ENCODE measurements at regions not wholly inside any gene's neighbourhood (a gene's known extent, or its start where the extent isn't known, plus 50 kb on each side); places are given as distances from the start of the nearest gene placed in this dataset.

DNA sequence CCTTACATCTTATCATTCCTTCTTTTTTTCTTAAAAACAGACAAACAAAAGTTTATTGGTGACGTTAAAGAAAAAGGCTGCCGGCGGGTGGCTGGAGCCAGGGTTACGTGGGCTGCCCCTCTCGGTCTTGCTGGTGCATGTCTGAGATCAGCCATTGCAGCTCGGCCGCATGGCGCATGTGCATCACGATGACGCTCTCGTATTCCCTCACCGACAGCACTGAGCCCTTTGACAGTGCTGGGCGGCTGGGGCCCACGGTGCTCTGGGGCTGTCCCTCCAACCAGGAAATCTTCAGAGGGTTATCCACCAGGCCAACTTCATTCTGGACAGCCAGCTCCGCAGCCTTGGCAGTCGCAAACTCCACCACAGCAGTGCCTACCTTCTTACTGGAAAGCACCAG, 1081.8 kb upstream of the TMEFF2 start:
- no peak overlapping the region for H3K27ac ChIP-seq (ENCODE audit: low read length)
- H3K9me3 ChIP-seq (ENCODE audit: control insufficient read depth, insufficient read depth, low read length) = no peaks in the 10 kb centered on the region
- H3K4me3 ChIP-seq (ENCODE audit: low read length) = no peak overlapping the region
- WGBS (ENCODE audit: insufficient coverage, insufficient read length) = no CpG with 5 or more reads among the region's 16 CpGs
- no peak for DNase-seq (ENCODE audit: low read depth, low spot score)
- no peaks in the 10 kb centered on the region for H3K4me1 ChIP-seq (ENCODE audit: control insufficient read depth, insufficient read depth, low read length)
- H3K36me3 ChIP-seq (ENCODE audit: control insufficient read depth, insufficient read depth, low read length) = no peaks in the 10 kb centered on the region
- no peaks in the 10 kb centered on the region for H3K27me3 ChIP-seq (ENCODE audit: control insufficient read depth, insufficient read depth, low read length)

DNA sequence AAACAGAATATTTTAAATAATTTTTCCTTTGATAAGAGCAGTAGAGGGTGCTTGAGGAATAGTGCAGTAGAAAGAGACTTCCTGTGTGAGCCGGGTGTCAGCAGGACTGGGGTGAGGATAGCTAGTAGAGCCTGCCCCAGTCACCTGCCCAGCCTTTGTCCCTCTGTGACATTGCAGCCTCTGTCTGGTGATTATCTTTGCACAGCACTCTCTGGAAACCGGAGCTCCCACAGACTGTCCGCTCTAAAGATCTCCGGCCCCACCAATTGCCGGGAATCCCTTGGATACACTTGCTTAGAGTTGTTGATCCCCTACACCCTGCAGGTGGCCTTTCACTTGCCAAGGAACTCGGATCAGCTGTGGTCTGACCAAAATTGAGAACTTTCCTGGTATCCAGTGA, 1081.3 kb upstream of the TMEFF2 start:
- no peak for DNase-seq (ENCODE audit: low read depth, low spot score)
- no peaks in the 10 kb centered on the region for H3K9me3 ChIP-seq (ENCODE audit: control insufficient read depth, insufficient read depth, low read length)
- no peak overlapping the region for H3K27ac ChIP-seq (ENCODE audit: low read length)
- WGBS (ENCODE audit: insufficient coverage, insufficient read length) = no CpG with 5 or more reads among the region's 6 CpGs
- H3K36me3 ChIP-seq (ENCODE audit: control insufficient read depth, insufficient read depth, low read length) = no peaks in the 10 kb centered on the region
- no peaks in the 10 kb centered on the region for H3K4me1 ChIP-seq (ENCODE audit: control insufficient read depth, insufficient read depth, low read length)
- no peaks in the 10 kb centered on the region for H3K27me3 ChIP-seq (ENCODE audit: control insufficient read depth, insufficient read depth, low read length)
- H3K4me3 ChIP-seq (ENCODE audit: low read length) = no peak overlapping the region

DNA sequence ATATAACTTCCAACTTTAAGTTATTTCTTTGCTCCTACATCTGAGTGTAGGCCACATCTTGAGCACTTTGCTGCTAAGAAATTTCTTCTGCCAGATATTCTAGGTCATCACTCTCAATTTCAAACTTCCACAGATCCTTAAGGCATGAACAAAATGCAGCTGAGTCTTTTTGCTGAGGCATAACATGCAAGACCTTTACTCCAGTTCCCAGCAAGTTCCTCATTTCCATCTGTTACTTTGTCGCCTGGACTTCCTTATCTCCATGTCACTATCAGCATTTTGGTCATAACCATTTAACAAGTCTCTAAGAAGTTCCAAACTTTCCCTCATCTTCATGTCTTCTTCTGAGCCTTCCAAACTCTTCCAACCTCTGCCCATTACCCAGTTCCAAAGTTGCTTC, 1077.3 kb upstream of the TMEFF2 start:
- WGBS (ENCODE audit: insufficient coverage, insufficient read length) = no CpG with 5 or more reads among the region's 1 CpG

DNA sequence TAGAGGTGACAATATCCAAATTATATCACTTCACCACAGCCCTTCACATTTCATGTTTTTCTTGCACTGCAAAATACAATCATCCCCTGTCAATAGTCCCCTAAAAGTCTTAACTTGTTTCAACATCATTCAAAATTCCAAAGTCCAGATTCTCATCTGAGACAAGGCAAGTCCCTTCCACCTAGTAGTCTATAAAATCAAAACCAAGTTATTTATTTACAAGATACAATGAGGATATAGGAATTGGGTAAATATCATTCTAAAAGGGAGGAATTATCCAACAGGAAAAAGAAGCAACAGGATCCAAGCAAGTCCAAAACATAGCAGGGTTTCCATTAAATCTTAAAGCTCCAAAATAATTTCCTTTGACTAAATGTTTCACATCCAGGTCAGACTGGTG, 1076.1 kb upstream of the TMEFF2 start:
- Histone ChIP-seq H3K36me3 (ENCODE audit: control insufficient read depth, insufficient read depth, low read length) (no peaks in the 10 kb centered on the region), H3K4me3 (ENCODE audit: low read length) (no peak overlapping the region), H3K27me3 (ENCODE audit: control insufficient read depth, insufficient read depth, low read length) (no peaks in the 10 kb centered on the region), H3K9me3 (ENCODE audit: control insufficient read depth, insufficient read depth, low read length) (no peaks in the 10 kb centered on the region), H3K4me1 (ENCODE audit: control insufficient read depth, insufficient read depth, low read length) (no peaks in the 10 kb centered on the region), H3K27ac (ENCODE audit: low read length) (no peak overlapping the region)
- no peak for DNase-seq (ENCODE audit: low read depth, low spot score)

More for the DNA sequence above, 1077.3 kb upstream of the TMEFF2 start:
- Histone ChIP-seq H3K27ac (ENCODE audit: low read length) (no peak overlapping the region), H3K4me3 (ENCODE audit: low read length) (no peak overlapping the region), H3K36me3 (ENCODE audit: control insufficient read depth, insufficient read depth, low read length) (no peaks in the 10 kb centered on the region), H3K27me3 (ENCODE audit: control insufficient read depth, insufficient read depth, low read length) (no peaks in the 10 kb centered on the region), H3K9me3 (ENCODE audit: control insufficient read depth, insufficient read depth, low read length) (no peaks in the 10 kb centered on the region), H3K4me1 (ENCODE audit: control insufficient read depth, insufficient read depth, low read length) (no peaks in the 10 kb centered on the region)
- DNase-seq (ENCODE audit: low read depth, low spot score) = no peak

DNA sequence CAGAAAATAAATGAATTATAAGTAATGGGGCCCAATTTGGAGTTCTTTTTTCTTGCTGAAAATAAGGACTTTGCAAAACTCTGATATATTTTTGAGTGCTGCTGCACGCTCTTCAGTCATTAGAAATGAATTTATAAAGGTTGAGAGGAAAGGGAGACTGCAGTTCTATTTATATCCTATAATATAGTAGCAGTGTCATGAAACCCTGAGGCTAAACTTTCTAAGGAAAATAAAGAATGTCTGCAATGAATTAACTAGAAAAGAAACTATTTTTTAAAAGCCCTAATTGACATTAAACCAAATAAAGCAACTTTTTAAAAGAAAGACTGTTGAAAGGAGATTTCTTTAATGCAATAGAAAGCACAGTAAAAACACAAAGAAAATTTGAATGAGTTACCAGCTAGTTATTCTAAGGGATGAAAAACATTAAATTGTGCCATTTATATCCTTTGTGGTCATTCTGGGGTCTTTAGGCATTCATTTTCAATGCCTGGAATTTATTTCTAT, 1072.8 kb upstream of the TMEFF2 start:
- no peak for DNase-seq (ENCODE audit: low read depth, low spot score)
- H3K4me3 ChIP-seq (ENCODE audit: low read length) = no peak overlapping the region
- no peak overlapping the region for H3K27ac ChIP-seq (ENCODE audit: low read length)
- no peaks in the 10 kb centered on the region for H3K27me3 ChIP-seq (ENCODE audit: control insufficient read depth, insufficient read depth, low read length)
- no peaks in the 10 kb centered on the region for H3K4me1 ChIP-seq (ENCODE audit: control insufficient read depth, insufficient read depth, low read length)
- WGBS (ENCODE audit: insufficient coverage, insufficient read length) = no CpG with 5 or more reads among the region's 1 CpG
- no peaks in the 10 kb centered on the region for H3K9me3 ChIP-seq (ENCODE audit: control insufficient read depth, insufficient read depth, low read length)
- no peaks in the 10 kb centered on the region for H3K36me3 ChIP-seq (ENCODE audit: control insufficient read depth, insufficient read depth, low read length)

DNA sequence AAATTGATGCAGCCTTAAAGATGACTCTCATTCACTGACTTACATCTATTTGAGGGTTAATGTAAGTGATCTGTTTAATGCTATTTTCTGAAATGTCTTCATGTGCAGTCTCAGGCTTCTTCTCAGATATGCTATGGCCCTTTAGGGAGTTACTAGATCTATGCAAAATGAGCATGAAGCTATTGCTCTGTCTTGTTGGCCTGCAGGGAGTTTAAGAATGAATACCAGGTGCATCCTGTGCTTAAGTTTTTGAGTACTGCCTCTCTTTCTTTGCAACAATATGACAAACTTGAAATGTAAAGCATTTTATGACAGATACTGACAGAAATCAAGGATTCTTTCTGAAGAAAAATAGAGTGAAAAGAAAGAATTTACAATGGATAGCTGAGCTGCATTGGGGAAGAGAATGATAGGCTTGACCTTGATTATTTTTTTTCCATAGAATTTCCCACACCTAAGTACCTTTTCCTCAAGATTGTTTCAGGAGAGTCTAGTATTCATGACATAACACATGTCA, 1058.3 kb upstream of the TMEFF2 start:
- Histone ChIP-seq H3K4me1 (ENCODE audit: control insufficient read depth, insufficient read depth, low read length) (no peaks in the 10 kb centered on the region), H3K4me3 (ENCODE audit: low read length) (no peak overlapping the region), H3K27ac (ENCODE audit: low read length) (no peak overlapping the region), H3K9me3 (ENCODE audit: control insufficient read depth, insufficient read depth, low read length) (no peaks in the 10 kb centered on the region), H3K36me3 (ENCODE audit: control insufficient read depth, insufficient read depth, low read length) (no peaks in the 10 kb centered on the region), H3K27me3 (ENCODE audit: control insufficient read depth, insufficient read depth, low read length) (no peaks in the 10 kb centered on the region)
- no peak for DNase-seq (ENCODE audit: low read depth, low spot score)

DNA sequence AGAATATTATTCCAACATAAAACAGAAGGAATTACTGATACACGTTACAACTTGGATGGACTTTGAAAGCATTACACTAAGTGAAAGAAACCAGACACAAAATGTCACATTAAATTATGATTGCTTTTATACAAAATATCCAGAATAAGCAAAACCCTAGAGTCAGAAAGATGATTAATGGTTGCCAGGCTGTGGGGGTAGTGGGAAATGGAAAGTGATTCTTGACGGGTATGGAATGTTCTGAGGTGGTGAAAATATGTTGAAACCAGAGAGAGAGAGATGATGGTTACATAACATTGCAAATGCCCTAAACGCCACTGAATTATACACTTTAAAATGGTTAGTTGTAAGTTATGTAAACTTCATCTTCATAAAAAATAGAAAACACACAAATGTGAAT, 1057.2 kb upstream of the TMEFF2 start:
- no peak overlapping the region for H3K4me3 ChIP-seq (ENCODE audit: low read length)
- H3K4me1 ChIP-seq (ENCODE audit: control insufficient read depth, insufficient read depth, low read length) = no peaks in the 10 kb centered on the region
- H3K36me3 ChIP-seq (ENCODE audit: control insufficient read depth, insufficient read depth, low read length) = no peaks in the 10 kb centered on the region
- DNase-seq (ENCODE audit: low read depth, low spot score) = no peak
- no peaks in the 10 kb centered on the region for H3K9me3 ChIP-seq (ENCODE audit: control insufficient read depth, insufficient read depth, low read length)
- WGBS (ENCODE audit: insufficient coverage, insufficient read length) = no CpG with 5 or more reads among the region's 3 CpGs
- no peak overlapping the region for H3K27ac ChIP-seq (ENCODE audit: low read length)
- no peaks in the 10 kb centered on the region for H3K27me3 ChIP-seq (ENCODE audit: control insufficient read depth, insufficient read depth, low read length)

DNA sequence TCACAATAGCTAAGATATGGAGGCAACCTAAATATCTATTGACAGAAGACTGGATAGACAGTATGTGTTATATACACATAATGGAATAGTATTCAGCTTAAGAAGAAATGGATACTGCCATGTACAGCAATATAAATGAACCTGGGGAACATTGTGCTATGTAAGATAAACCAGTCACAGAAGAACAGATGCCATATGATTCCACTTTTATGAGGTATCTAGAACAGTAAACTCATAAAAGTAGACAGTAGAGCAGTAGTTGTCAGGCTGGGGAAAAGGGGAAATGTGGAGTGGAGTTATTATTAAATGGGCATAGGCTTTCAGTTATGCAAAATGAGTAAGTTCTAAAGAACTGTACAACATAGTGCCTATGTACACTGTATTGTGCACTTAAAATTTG, 1055.7 kb upstream of the TMEFF2 start:
- Histone ChIP-seq H3K9me3 (ENCODE audit: control insufficient read depth, insufficient read depth, low read length) (no peaks in the 10 kb centered on the region), H3K27me3 (ENCODE audit: control insufficient read depth, insufficient read depth, low read length) (no peaks in the 10 kb centered on the region), H3K36me3 (ENCODE audit: control insufficient read depth, insufficient read depth, low read length) (no peaks in the 10 kb centered on the region), H3K4me1 (ENCODE audit: control insufficient read depth, insufficient read depth, low read length) (no peaks in the 10 kb centered on the region), H3K4me3 (ENCODE audit: low read length) (no peak overlapping the region), H3K27ac (ENCODE audit: low read length) (no peak overlapping the region)
- no peak for DNase-seq (ENCODE audit: low read depth, low spot score)

DNA sequence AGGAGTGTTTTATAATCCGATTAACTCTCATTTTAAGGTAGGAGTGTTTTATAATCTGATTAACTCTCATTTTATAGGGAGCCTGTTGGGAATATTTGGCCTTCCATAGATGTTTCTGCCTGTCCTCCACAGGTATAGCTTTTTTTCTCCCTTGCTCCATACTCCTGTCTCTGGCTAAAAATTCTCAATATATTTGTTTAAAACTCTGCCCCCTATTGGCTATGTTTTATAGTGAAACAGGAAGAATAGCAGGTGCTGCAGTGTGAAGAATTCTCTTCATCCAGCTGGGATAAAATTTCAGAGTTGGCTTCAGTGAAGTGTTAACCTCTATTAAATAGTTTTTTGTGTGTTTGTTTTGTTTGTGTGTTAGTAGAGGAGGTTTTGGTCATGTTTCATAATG, 1046.0 kb upstream of the TMEFF2 start:
- Histone ChIP-seq H3K27me3 (ENCODE audit: control insufficient read depth, insufficient read depth, low read length) (no peaks in the 10 kb centered on the region), H3K27ac (ENCODE audit: low read length) (no peak overlapping the region), H3K4me1 (ENCODE audit: control insufficient read depth, insufficient read depth, low read length) (no peaks in the 10 kb centered on the region), H3K4me3 (ENCODE audit: low read length) (no peak overlapping the region), H3K9me3 (ENCODE audit: control insufficient read depth, insufficient read depth, low read length) (no peaks in the 10 kb centered on the region), H3K36me3 (ENCODE audit: control insufficient read depth, insufficient read depth, low read length) (no peaks in the 10 kb centered on the region)
- WGBS (ENCODE audit: insufficient coverage, insufficient read length) = 100% methylated on average over 1 of the region's 1 CpG
- peak; percentile 4 for DNase-seq (ENCODE audit: low read depth, low spot score)

DNA sequence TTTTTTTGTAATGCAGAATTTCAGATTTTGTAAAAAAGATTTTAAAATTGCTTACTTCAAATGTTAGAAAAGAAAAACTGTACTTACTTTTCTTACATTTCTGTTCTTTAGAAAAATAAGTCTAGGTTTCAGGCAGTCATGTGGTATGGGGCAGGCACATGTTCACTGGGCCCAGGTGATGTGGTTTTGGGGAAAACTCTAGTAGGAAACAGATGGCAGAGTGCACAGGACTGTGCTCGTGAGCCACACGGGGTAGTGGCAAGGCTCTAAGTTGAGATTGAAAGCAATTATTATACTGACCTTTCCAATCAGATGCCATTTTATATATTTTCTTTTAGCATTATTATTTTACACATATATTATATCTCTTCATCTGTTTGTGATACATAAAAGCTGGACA, 1036.9 kb upstream of the TMEFF2 start:
- H3K4me3 ChIP-seq (ENCODE audit: low read length) = no peak overlapping the region
- no peak for DNase-seq (ENCODE audit: low read depth, low spot score)
- H3K27me3 ChIP-seq (ENCODE audit: control insufficient read depth, insufficient read depth, low read length) = no peaks in the 10 kb centered on the region
- no peaks in the 10 kb centered on the region for H3K4me1 ChIP-seq (ENCODE audit: control insufficient read depth, insufficient read depth, low read length)
- no CpG with 5 or more reads among the region's 2 CpGs for WGBS (ENCODE audit: insufficient coverage, insufficient read length)
- H3K27ac ChIP-seq (ENCODE audit: low read length) = no peak overlapping the region
- H3K9me3 ChIP-seq (ENCODE audit: control insufficient read depth, insufficient read depth, low read length) = no peaks in the 10 kb centered on the region
- H3K36me3 ChIP-seq (ENCODE audit: control insufficient read depth, insufficient read depth, low read length) = no peaks in the 10 kb centered on the region

DNA sequence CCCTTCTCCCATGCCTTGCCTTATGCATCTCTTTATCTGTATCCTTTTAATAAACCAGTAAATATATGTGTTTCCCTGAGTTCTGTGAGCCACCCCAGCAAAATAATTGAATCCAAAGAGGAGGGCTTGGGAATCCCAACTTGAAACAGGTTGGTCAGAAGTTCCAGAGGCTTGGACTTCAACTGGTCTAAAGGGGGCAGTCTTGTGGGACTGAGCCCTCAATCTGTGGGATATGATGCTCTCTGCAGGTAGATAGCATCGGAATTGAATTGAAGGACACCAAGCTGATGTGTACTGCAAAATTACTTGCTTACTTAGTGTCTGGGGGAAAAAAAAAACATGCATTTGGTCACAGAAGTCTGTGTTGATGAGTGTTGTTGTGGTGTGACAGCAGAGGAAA, 1033.5 kb upstream of the TMEFF2 start:
- no peaks in the 10 kb centered on the region for H3K36me3 ChIP-seq (ENCODE audit: control insufficient read depth, insufficient read depth, low read length)
- H3K9me3 ChIP-seq (ENCODE audit: control insufficient read depth, insufficient read depth, low read length) = no peaks in the 10 kb centered on the region
- H3K27me3 ChIP-seq (ENCODE audit: control insufficient read depth, insufficient read depth, low read length) = no peaks in the 10 kb centered on the region
- DNase-seq (ENCODE audit: low read depth, low spot score) = peak; percentile 20
- no peak overlapping the region for H3K4me3 ChIP-seq (ENCODE audit: low read length)
- no peak overlapping the region for H3K27ac ChIP-seq (ENCODE audit: low read length)
- H3K4me1 ChIP-seq (ENCODE audit: control insufficient read depth, insufficient read depth, low read length) = no peaks in the 10 kb centered on the region
- no CpG with 5 or more reads among the region's 1 CpG for WGBS (ENCODE audit: insufficient coverage, insufficient read length)

Measured in iPS DF 6.9 (cell line).